ENCODE measurements at regions not wholly inside any gene's neighbourhood (a gene's known extent, or its start where the extent isn't known, plus 50 kb on each side); places are given as distances from the start of the nearest gene placed in this dataset.
"Not testable (repeated sequence)": the region's sequence is repeated elsewhere in the genome, so short reads cannot be mapped to it uniquely, and the experiment has no call there.

- H3K36me3 ChIP-seq; ATAC-seq; H3K27me3 ChIP-seq; intact Hi-C loops (cut with DNase I); H3K4me1 ChIP-seq; DNase-seq; H3K4me3 ChIP-seq; H3K9me3 ChIP-seq; H3K27ac ChIP-seq: not testable (repeated sequence)
These were observed 68.7 kb downstream of the RBMY1F start for GRCh38 chrY:22113990-22114389.

- DNase-seq; H3K27me3 ChIP-seq; H3K27ac ChIP-seq; ATAC-seq; H3K9me3 ChIP-seq; intact Hi-C loops (cut with DNase I); H3K36me3 ChIP-seq; H3K4me1 ChIP-seq; H3K4me3 ChIP-seq: not testable (repeated sequence)
These were observed 74.6 kb downstream of the RBMY1F start for GRCh38 chrY:22108165-22108564.

GRCh38 chrY:22101547-22101946 lies 81.2 kb downstream of the RBMY1F start:
- H3K27me3 ChIP-seq; intact Hi-C loops (cut with DNase I); H3K9me3 ChIP-seq; H3K4me3 ChIP-seq; H3K36me3 ChIP-seq; DNase-seq; H3K4me1 ChIP-seq; H3K27ac ChIP-seq; ATAC-seq: not testable (repeated sequence)

GRCh38 chrY:22097310-22097709 lies 85.4 kb downstream of the RBMY1F start:
- ATAC-seq; H3K4me1 ChIP-seq; H3K9me3 ChIP-seq; H3K27me3 ChIP-seq; intact Hi-C loops (cut with DNase I); H3K4me3 ChIP-seq; DNase-seq; H3K36me3 ChIP-seq; H3K27ac ChIP-seq: not testable (repeated sequence)

- intact Hi-C loops (cut with DNase I); H3K9me3 ChIP-seq; H3K27ac ChIP-seq; H3K27me3 ChIP-seq; DNase-seq; H3K36me3 ChIP-seq; H3K4me3 ChIP-seq; ATAC-seq; H3K4me1 ChIP-seq: not testable (repeated sequence)
These were observed 96.6 kb downstream of the RBMY1F start for GRCh38 chrY:22085975-22086645.

GRCh38 chrY:22072270-22072669 lies 110.5 kb downstream of the RBMY1F start:
- H3K27ac ChIP-seq; intact Hi-C loops (cut with DNase I); H3K27me3 ChIP-seq; DNase-seq; H3K4me3 ChIP-seq; H3K9me3 ChIP-seq; H3K4me1 ChIP-seq; H3K36me3 ChIP-seq; ATAC-seq: not testable (repeated sequence)

- H3K4me3 ChIP-seq; ATAC-seq; DNase-seq; H3K36me3 ChIP-seq; H3K9me3 ChIP-seq; H3K27me3 ChIP-seq; H3K4me1 ChIP-seq; intact Hi-C loops (cut with DNase I); H3K27ac ChIP-seq: not testable (repeated sequence)
These were observed 122.6 kb downstream of the RBMY1F start for GRCh38 chrY:22060149-22060548.

GRCh38 chrY:22013010-22013409 lies 95.2 kb upstream of the RBMY1E start:
- H3K4me1 ChIP-seq; H3K27me3 ChIP-seq; H3K27ac ChIP-seq; intact Hi-C loops (cut with DNase I); ATAC-seq; H3K36me3 ChIP-seq; H3K9me3 ChIP-seq; H3K4me3 ChIP-seq; DNase-seq: not testable (repeated sequence)

GRCh38 chrY:22001163-22001562 lies 83.3 kb upstream of the RBMY1E start:
- H3K27me3 ChIP-seq; intact Hi-C loops (cut with DNase I); H3K9me3 ChIP-seq; DNase-seq; H3K4me3 ChIP-seq; H3K27ac ChIP-seq; H3K4me1 ChIP-seq; H3K36me3 ChIP-seq: not testable (repeated sequence)
- ATAC-seq = peak; percentile 25

GRCh38 chrY:21987222-21987621 lies 69.4 kb upstream of the RBMY1E start:
- H3K27me3 ChIP-seq = not testable (repeated sequence)

GRCh38 chrY:21980937-21981336 lies 63.1 kb upstream of the RBMY1E start:
- H3K4me1 ChIP-seq; H3K27ac ChIP-seq; H3K36me3 ChIP-seq; H3K27me3 ChIP-seq; H3K9me3 ChIP-seq; DNase-seq; intact Hi-C loops (cut with DNase I); ATAC-seq; H3K4me3 ChIP-seq: not testable (repeated sequence)

More at GRCh38 chrY:21987222-21987621, 69.4 kb upstream of the RBMY1E start:
- DNase-seq; H3K4me1 ChIP-seq; intact Hi-C loops (cut with DNase I); H3K27ac ChIP-seq; H3K4me3 ChIP-seq; H3K9me3 ChIP-seq; H3K36me3 ChIP-seq: not testable (repeated sequence)
- peak; percentile 59 for ATAC-seq

GRCh38 chrY:21980348-21980747 lies 62.5 kb upstream of the RBMY1E start:
- DNase-seq; H3K27ac ChIP-seq; H3K36me3 ChIP-seq; H3K4me1 ChIP-seq; H3K27me3 ChIP-seq; H3K4me3 ChIP-seq; ATAC-seq; intact Hi-C loops (cut with DNase I); H3K9me3 ChIP-seq: not testable (repeated sequence)

GRCh38 chrY:21979106-21979505 lies 61.3 kb upstream of the RBMY1E start:
- H3K4me1 ChIP-seq; intact Hi-C loops (cut with DNase I); H3K4me3 ChIP-seq; H3K27ac ChIP-seq; H3K27me3 ChIP-seq; ATAC-seq; H3K36me3 ChIP-seq; H3K9me3 ChIP-seq; DNase-seq: not testable (repeated sequence)

GRCh38 chrY:21978204-21978603 lies 60.4 kb upstream of the RBMY1E start:
- ATAC-seq; H3K4me1 ChIP-seq; H3K36me3 ChIP-seq; H3K9me3 ChIP-seq; intact Hi-C loops (cut with DNase I); H3K27ac ChIP-seq; H3K4me3 ChIP-seq; H3K27me3 ChIP-seq; DNase-seq: not testable (repeated sequence)

All from upper lobe of right lung (tissue), 1 donor.